Upper lobe of left lung (tissue), 6 donors: ENCODE measurements at regions not wholly inside any gene's neighbourhood (a gene's known extent, or its start where the extent isn't known, plus 50 kb on each side); places are given as distances from the start of the nearest gene placed in this dataset.

ENCODE experiments used
- ATAC-seq, 2 donors: fragments of 200-7000 bp; cut with Tn5 transposase; one replicate each; pipeline ENCODE4 v1.9.1; 2022; ENCODE audit warnings: mild to moderate bottlenecking in 2 of 2, moderate library complexity in 2 of 2; ENCODE audit not compliant: low FRiP score in 2 of 2
- DNase-seq, 2 donors: peaks; one replicate each; pipeline ENCODE4 v3.0.0-alpha.2; 2019 to 2020
- H3K27ac ChIP-seq, 4 donors: fragments of 200-600 bp; sonication (generic); one replicate each; pipeline ENCODE4 v1.5.1; 2016 to 2019
- H3K27me3 ChIP-seq, 4 donors: fragments of 200-600 bp; sonication (generic); one replicate each; pipeline ENCODE4 v1.5.1; 2017 to 2019
- H3K36me3 ChIP-seq, 4 donors: fragments of 200-600 bp; sonication (generic); one replicate each; pipeline ENCODE4 v1.5.1; 2016 to 2019
- H3K4me1 ChIP-seq, 4 donors: fragments of 200-600 bp; sonication (generic); one replicate each; pipeline ENCODE4 v1.5.1; 2018 to 2019
- H3K4me3 ChIP-seq, 4 donors: fragments of 200-600 bp; sonication (generic); one replicate each; pipeline ENCODE4 v1.5.1; 2017 to 2019; ENCODE audit warnings: mild to moderate bottlenecking in 2 of 4, moderate library complexity in 1 of 4
- H3K9me3 ChIP-seq, 4 donors: fragments of 200-600 bp; sonication (generic); one replicate each; pipeline ENCODE4 v1.5.1; 2018 to 2019
- CTCF ChIP-seq, 6 experiments: fragments of 450-650 bp in 4 of 6; fragments of 200-600 bp in 2 of 6; sonication (generic) in 2 of 6; IDR thresholded peaks; one replicate each; pipeline ENCODE4 v1.5.1; 2016 to 2019; ENCODE audit warnings: antibody characterized with exemption in 6 of 6
- EP300 ChIP-seq, 4 donors: sonication (generic); formaldehyde crosslinking; IDR thresholded peaks; one replicate each; pipeline ENCODE4 v1.5.1; 2017; ENCODE audit warnings: antibody characterized with exemption in 4 of 4, control low read depth in 2 of 4
- POLR2A ChIP-seq, 4 donors: fragments of 450-650 bp; IDR thresholded peaks; one replicate each; pipeline ENCODE4 v1.5.1; 2016 to 2017; ENCODE audit warnings: antibody characterized with exemption in 4 of 4, mild to moderate bottlenecking in 2 of 4
- POLR2AphosphoS5 ChIP-seq, 2 donors: sonication (generic); formaldehyde crosslinking; IDR thresholded peaks; one replicate each; pipeline ENCODE4 v1.5.1; 2017; ENCODE audit warnings: antibody characterized with exemption in 2 of 2
- WGBS, 2 donors: methylation state at CpG; one replicate each; pipeline ENCODE4 v1.1.5; 2017 to 2018; 5-methylcytosine and 5-hydroxymethylcytosine counted together
- donor health status: DM: no; HTN: no; CAD: no; lungs with moderate emphysema.
- donor health status: DM: no; HTN: yes; CAD: no; lungs with severe emphysema.

DNA sequence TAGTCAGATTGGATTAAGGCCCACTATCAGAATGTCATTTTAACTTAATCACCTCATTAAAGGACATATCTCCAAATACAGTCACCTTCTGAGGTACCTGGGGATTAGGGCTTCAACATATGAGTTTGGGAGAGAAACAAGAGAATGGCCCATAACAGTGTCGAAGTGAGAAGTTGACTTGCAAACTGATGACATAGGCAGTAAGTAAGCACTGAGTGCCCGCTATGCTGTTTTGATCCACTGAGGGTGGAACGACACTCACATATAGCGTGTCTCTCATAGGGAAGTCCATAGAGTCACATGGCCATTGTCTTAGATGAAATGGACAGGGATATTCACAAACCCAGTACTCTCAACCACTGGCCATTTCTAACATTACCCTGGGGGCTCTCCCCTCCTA, 264.2 kb downstream of the SAMD5 start:
- WGBS, 2 donors = 89 to 98% methylated on average over 4 of the region's 4 CpGs
- Histone ChIP-seq H3K9me3 (no peaks in the 10 kb centered on the region), H3K4me3 (no peak overlapping the region), H3K27ac (no peak overlapping the region), H3K36me3 (no peaks in the 10 kb centered on the region), H3K4me1 (peaks cover 0 to 6% (median 5%) of the 10 kb centered on the region in 4 donors), H3K27me3 (no peaks in the 10 kb centered on the region)
- TF ChIP-seq POLR2AphosphoS5 (IDR thresholded peaks at IDR 0.05) (no peak), EP300 (IDR thresholded peaks at IDR 0.05) (no peak), POLR2A (IDR thresholded peaks at IDR 0.05) (no peak)
- DNase-seq (no peak), ATAC-seq (no peak)

DNA sequence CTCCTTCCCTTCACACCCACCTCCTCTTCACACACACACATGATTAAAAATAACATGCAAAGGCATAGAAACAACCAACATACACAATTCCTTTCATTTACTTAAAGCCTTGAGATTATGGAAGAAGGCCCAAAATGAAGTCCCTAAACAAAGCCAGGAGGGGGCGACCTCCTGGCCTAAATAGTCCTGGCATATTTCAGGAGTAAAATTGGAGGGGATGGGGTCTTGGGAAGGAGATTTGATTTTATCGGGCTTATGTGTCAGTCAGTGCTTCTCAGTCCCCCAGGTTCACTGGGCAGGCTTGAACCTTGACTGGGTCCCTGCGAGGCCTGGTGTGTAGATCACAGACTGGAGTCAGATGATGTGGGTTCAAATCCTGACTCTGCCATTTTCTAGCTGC, 266.4 kb downstream of the SAMD5 start:
- H3K4me1 ChIP-seq = no peaks in the 10 kb centered on the region
- TF ChIP-seq POLR2AphosphoS5 (IDR thresholded peaks at IDR 0.05) (no peak), POLR2A (IDR thresholded peaks at IDR 0.05) (no peak), CTCF (IDR thresholded peaks at IDR 0.05) (no peak), EP300 (IDR thresholded peaks at IDR 0.05) (no peak)
- H3K9me3 ChIP-seq = no peaks in the 10 kb centered on the region
- no peak for ATAC-seq
- no peak overlapping the region for H3K27ac ChIP-seq
- no peaks in the 10 kb centered on the region for H3K36me3 ChIP-seq
- WGBS, 2 donors = 79 to 83% methylated on average over 3 of the region's 3 CpGs
- H3K4me3 ChIP-seq = no peak overlapping the region
- no peaks in the 10 kb centered on the region for H3K27me3 ChIP-seq
- DNase-seq = no peak

DNA sequence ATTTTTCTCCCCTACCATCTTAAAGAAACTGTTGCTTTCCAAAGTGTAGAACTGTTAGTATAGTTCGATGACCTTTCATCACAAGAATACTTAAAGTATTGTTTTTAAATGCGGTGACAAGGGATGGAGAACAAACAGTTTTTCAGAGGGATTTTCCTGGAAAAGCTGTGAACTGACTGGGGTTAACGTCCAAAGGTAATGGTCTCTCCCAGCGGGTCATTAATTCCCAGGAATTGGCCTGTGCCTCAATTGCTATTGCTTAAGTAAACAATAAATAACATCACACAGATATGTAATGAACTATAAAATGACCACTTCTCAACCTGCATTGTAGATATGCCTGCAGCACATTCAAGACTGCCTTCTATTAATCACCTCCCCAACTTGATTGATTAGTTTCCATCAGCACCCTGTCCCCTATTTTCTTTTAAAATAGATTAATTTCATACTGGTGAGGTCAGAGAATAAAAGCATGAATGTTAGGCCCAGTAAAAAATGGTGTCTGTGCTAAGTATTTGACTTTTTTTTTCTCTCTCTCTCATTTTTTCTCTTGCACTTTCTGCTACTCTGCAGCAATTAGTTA, 268.2 kb downstream of the SAMD5 start:
- TF ChIP-seq POLR2AphosphoS5 (IDR thresholded peaks at IDR 0.05) = no peak
- TF ChIP-seq POLR2A (IDR thresholded peaks at IDR 0.05) = no peak
- TF ChIP-seq CTCF (IDR thresholded peaks at IDR 0.05) = no peak
- TF ChIP-seq EP300 (IDR thresholded peaks at IDR 0.05) = no peak
- WGBS, 2 donors = 83 to 90% methylated on average over 4 of the region's 4 CpGs
- H3K4me1 ChIP-seq = no peaks in the 10 kb centered on the region
- H3K36me3 ChIP-seq = no peaks in the 10 kb centered on the region
- ATAC-seq (no peak), DNase-seq (no peak)
- H3K4me3 ChIP-seq = no peak overlapping the region
- no peaks in the 10 kb centered on the region for H3K27me3 ChIP-seq
- H3K27ac ChIP-seq = no peak overlapping the region
- no peaks in the 10 kb centered on the region for H3K9me3 ChIP-seq

DNA sequence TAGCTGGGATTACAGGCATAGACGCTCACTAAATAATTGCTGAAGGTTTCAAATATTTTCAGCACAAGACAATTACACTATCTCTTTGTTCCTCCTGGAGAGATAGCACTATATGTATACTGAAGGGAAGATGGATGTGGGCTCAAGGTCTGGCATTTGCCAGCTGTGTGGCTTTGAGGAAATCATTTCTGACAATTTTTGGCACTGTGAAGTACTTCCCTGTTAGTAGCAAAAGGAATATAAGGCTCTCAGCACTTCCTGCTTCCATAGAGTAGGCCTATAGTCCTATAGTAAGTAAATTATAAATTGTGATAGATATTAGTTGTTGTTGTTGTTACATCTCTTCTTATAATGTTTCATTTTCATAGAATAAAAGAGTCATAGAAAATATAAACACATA, 271.1 kb downstream of the SAMD5 start:
- Histone ChIP-seq H3K27ac (no peak overlapping the region), H3K4me1 (no peaks in the 10 kb centered on the region), H3K9me3 (no peaks in the 10 kb centered on the region), H3K27me3 (no peaks in the 10 kb centered on the region), H3K36me3 (no peaks in the 10 kb centered on the region), H3K4me3 (no peak overlapping the region)
- DNase-seq (no peak), ATAC-seq (no peak)
- 86 to 91% methylated on average over 1 of the region's 1 CpG for WGBS, 2 donors
- TF ChIP-seq POLR2AphosphoS5 (IDR thresholded peaks at IDR 0.05) = no peak
- TF ChIP-seq POLR2A (IDR thresholded peaks at IDR 0.05) = no peak
- TF ChIP-seq CTCF (IDR thresholded peaks at IDR 0.05) = no peak

DNA sequence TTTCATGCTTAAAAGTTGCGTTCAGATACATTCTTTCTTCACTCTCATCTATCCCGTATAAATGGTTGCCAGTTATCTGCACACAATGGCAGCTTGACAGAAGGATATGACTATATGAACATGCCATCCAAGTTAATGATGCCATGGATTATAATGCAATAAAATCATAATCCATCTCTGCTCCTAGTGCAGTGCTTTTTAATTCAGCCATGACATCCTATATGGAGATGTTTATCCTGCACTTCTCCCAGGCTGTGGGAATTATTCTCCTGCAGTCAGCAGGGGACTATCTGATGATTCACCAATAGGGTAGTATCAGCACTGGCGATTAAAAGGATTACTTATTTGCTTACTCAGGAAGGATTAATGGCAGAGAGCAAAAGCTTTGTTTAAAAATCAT, 273.8 kb downstream of the SAMD5 start:
- DNase-seq (no peak), ATAC-seq (no peak)
- no peaks in the 10 kb centered on the region for H3K9me3 ChIP-seq
- no peak for TF ChIP-seq POLR2A (IDR thresholded peaks at IDR 0.05)
- no peak for TF ChIP-seq POLR2AphosphoS5 (IDR thresholded peaks at IDR 0.05)
- TF ChIP-seq EP300 (IDR thresholded peaks at IDR 0.05) = no peak
- H3K27ac ChIP-seq = no peak overlapping the region
- 59 to 68% methylated on average over 3 of the region's 3 CpGs for WGBS, 2 donors
- H3K4me3 ChIP-seq = no peak overlapping the region
- no peaks in the 10 kb centered on the region for H3K27me3 ChIP-seq
- no peaks in the 10 kb centered on the region for H3K36me3 ChIP-seq
- no peaks in the 10 kb centered on the region for H3K4me1 ChIP-seq

- H3K27me3 ChIP-seq = no peaks in the 10 kb centered on the region
- WGBS, 2 donors = 81 to 86% methylated on average over 2 of the region's 2 CpGs
- ATAC-seq (no peak), DNase-seq (no peak)
- no peaks in the 10 kb centered on the region for H3K9me3 ChIP-seq
- no peak overlapping the region for H3K4me3 ChIP-seq
- H3K36me3 ChIP-seq = no peaks in the 10 kb centered on the region
- no peaks in the 10 kb centered on the region for H3K4me1 ChIP-seq
- TF ChIP-seq CTCF (IDR thresholded peaks at IDR 0.05) = no peak
- TF ChIP-seq POLR2A (IDR thresholded peaks at IDR 0.05) = no peak
- no peak for TF ChIP-seq POLR2AphosphoS5 (IDR thresholded peaks at IDR 0.05)
- no peak overlapping the region for H3K27ac ChIP-seq
Observed at GRCh38 chr6:147784371-147784770, 275.9 kb downstream of the SAMD5 start.
